ENCODE measurements at regions not wholly inside any gene's neighbourhood (a gene's known extent, or its start where the extent isn't known, plus 50 kb on each side); places are given as distances from the start of the nearest gene placed in this dataset.

- Histone ChIP-seq H3K27me3 (ENCODE audit: control insufficient read depth in 2 of 2, insufficient read depth in 2 of 2, low read length in 2 of 2) (no peaks in the 10 kb centered on the region), H3K4me1 (ENCODE audit: control insufficient read depth in 2 of 2, insufficient read depth in 2 of 2, low read length in 2 of 2) (peaks cover 3 to 14% of the 10 kb centered on the region in 2 donors), H3K9ac (ENCODE audit: low read depth in 1 of 2, low read length in 2 of 2) (no peak overlapping the region), H3K27ac (ENCODE audit: low read depth in 2 of 2, low read length in 2 of 2) (no peak overlapping the region), H3K36me3 (ENCODE audit: control insufficient read depth in 2 of 2, insufficient read depth in 2 of 2, low read length in 2 of 2) (no peaks in the 10 kb centered on the region), H3K4me3 (ENCODE audit: low read length in 2 of 2) (no peak overlapping the region), H3K9me3 (ENCODE audit: control insufficient read depth in 2 of 2, low read length in 2 of 2) (no peaks in the 10 kb centered on the region)
Observed at GRCh38 chr15:29467091-29467490, 197.5 kb upstream of the NSMCE3 start.

- no peaks in the 10 kb centered on the region for H3K27me3 ChIP-seq (ENCODE audit: control insufficient read depth in 2 of 2, insufficient read depth in 2 of 2, low read length in 2 of 2)
- no peak overlapping the region for H3K27ac ChIP-seq (ENCODE audit: low read depth in 2 of 2, low read length in 2 of 2)
- peaks cover 2 to 11% of the 10 kb centered on the region in 2 donors for H3K4me1 ChIP-seq (ENCODE audit: control insufficient read depth in 2 of 2, insufficient read depth in 2 of 2, low read length in 2 of 2)
- no peak overlapping the region for H3K4me3 ChIP-seq (ENCODE audit: low read length in 2 of 2)
- H3K9ac ChIP-seq (ENCODE audit: low read depth in 1 of 2, low read length in 2 of 2) = no peak overlapping the region
- H3K36me3 ChIP-seq (ENCODE audit: control insufficient read depth in 2 of 2, insufficient read depth in 2 of 2, low read length in 2 of 2) = no peaks in the 10 kb centered on the region
- no peaks in the 10 kb centered on the region for H3K9me3 ChIP-seq (ENCODE audit: control insufficient read depth in 2 of 2, low read length in 2 of 2)
Observed at GRCh38 chr15:29466292-29466691, 196.7 kb upstream of the NSMCE3 start.

GRCh38 chr15:29465816-29466215 lies 196.2 kb upstream of the NSMCE3 start:
- peaks cover 0 to 7% of the 10 kb centered on the region in 2 donors for H3K4me1 ChIP-seq (ENCODE audit: control insufficient read depth in 2 of 2, insufficient read depth in 2 of 2, low read length in 2 of 2)
- no peak overlapping the region for H3K27ac ChIP-seq (ENCODE audit: low read depth in 2 of 2, low read length in 2 of 2)
- no peaks in the 10 kb centered on the region for H3K36me3 ChIP-seq (ENCODE audit: control insufficient read depth in 2 of 2, insufficient read depth in 2 of 2, low read length in 2 of 2)
- no peak overlapping the region for H3K4me3 ChIP-seq (ENCODE audit: low read length in 2 of 2)
- H3K9ac ChIP-seq (ENCODE audit: low read depth in 1 of 2, low read length in 2 of 2) = no peak overlapping the region
- H3K27me3 ChIP-seq (ENCODE audit: control insufficient read depth in 2 of 2, insufficient read depth in 2 of 2, low read length in 2 of 2) = no peaks in the 10 kb centered on the region
- no peaks in the 10 kb centered on the region for H3K9me3 ChIP-seq (ENCODE audit: control insufficient read depth in 2 of 2, low read length in 2 of 2)

- no peak overlapping the region for H3K4me3 ChIP-seq (ENCODE audit: low read length in 2 of 2)
- no peak overlapping the region for H3K9ac ChIP-seq (ENCODE audit: low read depth in 1 of 2, low read length in 2 of 2)
- H3K36me3 ChIP-seq (ENCODE audit: control insufficient read depth in 2 of 2, insufficient read depth in 2 of 2, low read length in 2 of 2) = no peaks in the 10 kb centered on the region
- H3K4me1 ChIP-seq (ENCODE audit: control insufficient read depth in 2 of 2, insufficient read depth in 2 of 2, low read length in 2 of 2) = peaks cover 0 to 2% of the 10 kb centered on the region in 2 donors
- no peak overlapping the region for H3K27ac ChIP-seq (ENCODE audit: low read depth in 2 of 2, low read length in 2 of 2)
- no peaks in the 10 kb centered on the region for H3K9me3 ChIP-seq (ENCODE audit: control insufficient read depth in 2 of 2, low read length in 2 of 2)
- no peaks in the 10 kb centered on the region for H3K27me3 ChIP-seq (ENCODE audit: control insufficient read depth in 2 of 2, insufficient read depth in 2 of 2, low read length in 2 of 2)
Observed at GRCh38 chr15:29465196-29465595, 195.6 kb upstream of the NSMCE3 start.

GRCh38 chr15:29461877-29462276 lies 192.3 kb upstream of the NSMCE3 start:
- Histone ChIP-seq H3K4me1 (ENCODE audit: control insufficient read depth in 2 of 2, insufficient read depth in 2 of 2, low read length in 2 of 2) (no peaks in the 10 kb centered on the region), H3K9me3 (ENCODE audit: control insufficient read depth in 2 of 2, low read length in 2 of 2) (no peaks in the 10 kb centered on the region), H3K27ac (ENCODE audit: low read depth in 2 of 2, low read length in 2 of 2) (no peak overlapping the region), H3K27me3 (ENCODE audit: control insufficient read depth in 2 of 2, insufficient read depth in 2 of 2, low read length in 2 of 2) (no peaks in the 10 kb centered on the region), H3K36me3 (ENCODE audit: control insufficient read depth in 2 of 2, insufficient read depth in 2 of 2, low read length in 2 of 2) (no peaks in the 10 kb centered on the region), H3K9ac (ENCODE audit: low read depth in 1 of 2, low read length in 2 of 2) (no peak overlapping the region), H3K4me3 (ENCODE audit: low read length in 2 of 2) (no peak overlapping the region)

- H3K4me3 ChIP-seq (ENCODE audit: low read length in 2 of 2) = no peak overlapping the region
- no peaks in the 10 kb centered on the region for H3K9me3 ChIP-seq (ENCODE audit: control insufficient read depth in 2 of 2, low read length in 2 of 2)
- H3K9ac ChIP-seq (ENCODE audit: low read depth in 1 of 2, low read length in 2 of 2) = no peak overlapping the region
- no peaks in the 10 kb centered on the region for H3K4me1 ChIP-seq (ENCODE audit: control insufficient read depth in 2 of 2, insufficient read depth in 2 of 2, low read length in 2 of 2)
- no peaks in the 10 kb centered on the region for H3K27me3 ChIP-seq (ENCODE audit: control insufficient read depth in 2 of 2, insufficient read depth in 2 of 2, low read length in 2 of 2)
- no peak overlapping the region for H3K27ac ChIP-seq (ENCODE audit: low read depth in 2 of 2, low read length in 2 of 2)
- H3K36me3 ChIP-seq (ENCODE audit: control insufficient read depth in 2 of 2, insufficient read depth in 2 of 2, low read length in 2 of 2) = no peaks in the 10 kb centered on the region
Observed at GRCh38 chr15:29458361-29458760, 188.7 kb upstream of the NSMCE3 start.

GRCh38 chr15:29457729-29458128 lies 188.1 kb upstream of the NSMCE3 start:
- Histone ChIP-seq H3K9ac (ENCODE audit: low read depth in 1 of 2, low read length in 2 of 2) (no peak overlapping the region), H3K4me3 (ENCODE audit: low read length in 2 of 2) (no peak overlapping the region), H3K27ac (ENCODE audit: low read depth in 2 of 2, low read length in 2 of 2) (no peak overlapping the region), H3K9me3 (ENCODE audit: control insufficient read depth in 2 of 2, low read length in 2 of 2) (no peaks in the 10 kb centered on the region), H3K27me3 (ENCODE audit: control insufficient read depth in 2 of 2, insufficient read depth in 2 of 2, low read length in 2 of 2) (no peaks in the 10 kb centered on the region), H3K36me3 (ENCODE audit: control insufficient read depth in 2 of 2, insufficient read depth in 2 of 2, low read length in 2 of 2) (no peaks in the 10 kb centered on the region), H3K4me1 (ENCODE audit: control insufficient read depth in 2 of 2, insufficient read depth in 2 of 2, low read length in 2 of 2) (no peaks in the 10 kb centered on the region)

- no peak overlapping the region for H3K9ac ChIP-seq (ENCODE audit: low read depth in 1 of 2, low read length in 2 of 2)
- no peak overlapping the region for H3K27ac ChIP-seq (ENCODE audit: low read depth in 2 of 2, low read length in 2 of 2)
- no peaks in the 10 kb centered on the region for H3K27me3 ChIP-seq (ENCODE audit: control insufficient read depth in 2 of 2, insufficient read depth in 2 of 2, low read length in 2 of 2)
- no peaks in the 10 kb centered on the region for H3K9me3 ChIP-seq (ENCODE audit: control insufficient read depth in 2 of 2, low read length in 2 of 2)
- H3K4me3 ChIP-seq (ENCODE audit: low read length in 2 of 2) = no peak overlapping the region
- H3K36me3 ChIP-seq (ENCODE audit: control insufficient read depth in 2 of 2, insufficient read depth in 2 of 2, low read length in 2 of 2) = no peaks in the 10 kb centered on the region
- H3K4me1 ChIP-seq (ENCODE audit: control insufficient read depth in 2 of 2, insufficient read depth in 2 of 2, low read length in 2 of 2) = no peaks in the 10 kb centered on the region
Observed at GRCh38 chr15:29456964-29457363, 187.3 kb upstream of the NSMCE3 start.

- no peaks in the 10 kb centered on the region for H3K36me3 ChIP-seq (ENCODE audit: control insufficient read depth in 2 of 2, insufficient read depth in 2 of 2, low read length in 2 of 2)
- H3K4me3 ChIP-seq (ENCODE audit: low read length in 2 of 2) = no peak overlapping the region
- H3K9me3 ChIP-seq (ENCODE audit: control insufficient read depth in 2 of 2, low read length in 2 of 2) = no peaks in the 10 kb centered on the region
- no peaks in the 10 kb centered on the region for H3K27me3 ChIP-seq (ENCODE audit: control insufficient read depth in 2 of 2, insufficient read depth in 2 of 2, low read length in 2 of 2)
- H3K27ac ChIP-seq (ENCODE audit: low read depth in 2 of 2, low read length in 2 of 2) = no peak overlapping the region
- no peaks in the 10 kb centered on the region for H3K4me1 ChIP-seq (ENCODE audit: control insufficient read depth in 2 of 2, insufficient read depth in 2 of 2, low read length in 2 of 2)
- H3K9ac ChIP-seq (ENCODE audit: low read depth in 1 of 2, low read length in 2 of 2) = no peak overlapping the region
Observed at GRCh38 chr15:29456255-29456654, 186.6 kb upstream of the NSMCE3 start.

- Histone ChIP-seq H3K36me3 (ENCODE audit: control insufficient read depth in 2 of 2, insufficient read depth in 2 of 2, low read length in 2 of 2) (no peaks in the 10 kb centered on the region), H3K27ac (ENCODE audit: low read depth in 2 of 2, low read length in 2 of 2) (no peak overlapping the region), H3K9ac (ENCODE audit: low read depth in 1 of 2, low read length in 2 of 2) (no peak overlapping the region), H3K4me1 (ENCODE audit: control insufficient read depth in 2 of 2, insufficient read depth in 2 of 2, low read length in 2 of 2) (no peaks in the 10 kb centered on the region), H3K27me3 (ENCODE audit: control insufficient read depth in 2 of 2, insufficient read depth in 2 of 2, low read length in 2 of 2) (no peaks in the 10 kb centered on the region), H3K9me3 (ENCODE audit: control insufficient read depth in 2 of 2, low read length in 2 of 2) (no peaks in the 10 kb centered on the region), H3K4me3 (ENCODE audit: low read length in 2 of 2) (no peak overlapping the region)
Observed at GRCh38 chr15:29455530-29455929, 185.9 kb upstream of the NSMCE3 start.

GRCh38 chr15:29455055-29455454 lies 185.4 kb upstream of the NSMCE3 start:
- no peak overlapping the region for H3K27ac ChIP-seq (ENCODE audit: low read depth in 2 of 2, low read length in 2 of 2)

More at GRCh38 chr15:29455055-29455454, 185.4 kb upstream of the NSMCE3 start:
- Histone ChIP-seq H3K9ac (ENCODE audit: low read depth in 1 of 2, low read length in 2 of 2) (no peak overlapping the region), H3K27me3 (ENCODE audit: control insufficient read depth in 2 of 2, insufficient read depth in 2 of 2, low read length in 2 of 2) (no peaks in the 10 kb centered on the region), H3K4me3 (ENCODE audit: low read length in 2 of 2) (no peak overlapping the region), H3K36me3 (ENCODE audit: control insufficient read depth in 2 of 2, insufficient read depth in 2 of 2, low read length in 2 of 2) (no peaks in the 10 kb centered on the region), H3K4me1 (ENCODE audit: control insufficient read depth in 2 of 2, insufficient read depth in 2 of 2, low read length in 2 of 2) (no peaks in the 10 kb centered on the region), H3K9me3 (ENCODE audit: control insufficient read depth in 2 of 2, low read length in 2 of 2) (no peaks in the 10 kb centered on the region)

All from mucosa of rectum (tissue), 2 donors.